Keratinocyte (primary cell): ENCODE measurements at regions not wholly inside any gene's neighbourhood (a gene's known extent, or its start where the extent isn't known, plus 50 kb on each side); places are given as distances from the start of the nearest gene placed in this dataset.

Experiments used
- DNase-seq: peaks from one replicate; pipeline ENCODE4 v3.0.0-alpha.2; 2011; ENCODE audit warnings: low read depth, missing footprints, low spot score
- FAIRE-seq: peaks from 2 replicates; lab custom pipeline; 2011; peaks lifted over from hg19 to GRCh38; lab: Jason Lieb, UNC
- H2AFZ ChIP-seq: 2 replicates; pipeline ENCODE4 v1.6.0; 2012; ENCODE audit warnings: low read length, control low read depth, inconsistent platforms; ENCODE audit not compliant: control insufficient read depth
- H3K27ac ChIP-seq: 2 replicates; pipeline ENCODE4 v1.5.1; 2011; ENCODE audit warnings: low read length; ENCODE audit not compliant: control insufficient read depth, insufficient read depth
- H3K27me3 ChIP-seq: 3 replicates; pipeline ENCODE4 v1.6.0; 2011; ENCODE audit warnings: low read length; ENCODE audit not compliant: control insufficient read depth, insufficient read depth; ENCODE audit errors: extremely low read depth
- H3K36me3 ChIP-seq, 2 experiments: 2 replicates in 1 of 2; 3 replicates in 1 of 2; pipeline ENCODE4 v1.5.1; 2011; ENCODE audit warnings: low read length in 2 of 2, mild to moderate bottlenecking in 1 of 2; ENCODE audit not compliant: control insufficient read depth in 2 of 2, insufficient read depth in 2 of 2; ENCODE audit errors: extremely low read depth in 1 of 2
- H3K4me1 ChIP-seq: 3 replicates; pipeline ENCODE4 v1.5.1; 2011; ENCODE audit warnings: low read length; ENCODE audit not compliant: control insufficient read depth, insufficient read depth; ENCODE audit errors: extremely low read depth
- H3K4me2 ChIP-seq: 3 replicates; pipeline ENCODE4 v1.6.0; 2011; ENCODE audit warnings: low read depth, low read length; ENCODE audit not compliant: control insufficient read depth, insufficient read depth; ENCODE audit errors: extremely low read depth
- H3K4me3 ChIP-seq, 3 experiments: fragments of 200-600 bp in 1 of 3; sonication (generic) in 1 of 3; 2 replicates in 2 of 3; 3 replicates in 1 of 3; pipeline ENCODE4 v1.5.1; 2011 to 2016; ENCODE audit warnings: low read length in 3 of 3, mild to moderate bottlenecking in 3 of 3, control low read depth in 2 of 3, inconsistent platforms in 1 of 3, low read depth in 1 of 3, mixed read lengths in 1 of 3, mixed run types in 1 of 3, moderate library complexity in 1 of 3; ENCODE audit not compliant: control insufficient read depth in 2 of 3, insufficient read depth in 2 of 3; ENCODE audit errors: extremely low read depth in 1 of 3
- H3K79me2 ChIP-seq: 2 replicates; pipeline ENCODE4 v1.6.0; 2012; ENCODE audit warnings: low read length; ENCODE audit not compliant: control insufficient read depth, insufficient read depth
- H3K9ac ChIP-seq: 3 replicates; pipeline ENCODE4 v1.6.0; 2011; ENCODE audit warnings: low read length; ENCODE audit not compliant: control insufficient read depth, insufficient read depth; ENCODE audit errors: extremely low read depth
- H3K9me1 ChIP-seq: 3 replicates; pipeline ENCODE4 v1.6.0; 2011; ENCODE audit warnings: low read length; ENCODE audit not compliant: control insufficient read depth, insufficient read depth; ENCODE audit errors: extremely low read depth
- H3K9me3 ChIP-seq: 2 replicates; pipeline ENCODE4 v1.5.1; 2012; ENCODE audit warnings: low read depth, low read length; ENCODE audit not compliant: control insufficient read depth
- H4K20me1 ChIP-seq: 3 replicates; pipeline ENCODE4 v1.6.0; 2011; ENCODE audit warnings: low read length; ENCODE audit not compliant: control insufficient read depth, insufficient read depth; ENCODE audit errors: extremely low read depth
- CTCF ChIP-seq, 3 experiments: IDR thresholded peaks in 1 of 3; conservative IDR thresholded peaks in 1 of 3; optimal IDR thresholded peaks in 1 of 3; 2 replicates in 2 of 3; 3 replicates in 1 of 3; pipeline versions ENCODE3 to v1.5.1; 2011; ENCODE audit warnings: low read length in 3 of 3, mild to moderate bottlenecking in 3 of 3, moderate library complexity in 2 of 3, control low read depth in 1 of 3, inconsistent platforms in 1 of 3; ENCODE audit not compliant: insufficient read depth in 2 of 3; ENCODE audit errors: extremely low read depth in 1 of 3
- EZH2 ChIP-seq: IDR thresholded peaks from one replicate; pipeline ENCODE4 v1.6.1; 2012; ENCODE audit warnings: inconsistent platforms, mild to moderate bottlenecking, low read length, moderate library complexity
- dilution Hi-C: fragments of 300-500 bp; cut with MboI; formaldehyde crosslinking; loops from one replicate; pipeline ENCODE4 v1.7.0; 2020; ENCODE audit warnings: low sequenced_read_pairs; ENCODE audit not compliant: extremely low pct_ligation_motif_present

- no peak overlapping the region for H2AFZ ChIP-seq
- dilution Hi-C loops = no loop called here
These were observed 247.4 kb downstream of the GPAM start for GRCh38 chr10:111936143-111936542.

GRCh38 chr10:111944331-111944730, 239.2 kb downstream of the GPAM start:
- no peaks in the 10 kb centered on the region for H3K27me3 ChIP-seq
- H4K20me1 ChIP-seq = no peaks in the 10 kb centered on the region
- no peaks in the 10 kb centered on the region for H3K4me1 ChIP-seq
- H2AFZ ChIP-seq = no peak overlapping the region
- H3K4me3 ChIP-seq = no peak overlapping the region
- dilution Hi-C loops = no loop called here
- no peaks in the 10 kb centered on the region for H3K9me3 ChIP-seq
- DNase-seq (no peak), FAIRE-seq (no peak)
- no peak overlapping the region for H3K4me2 ChIP-seq
- no peaks in the 10 kb centered on the region for H3K9me1 ChIP-seq
- no peak for TF ChIP-seq CTCF (optimal IDR thresholded peaks at IDR 0.05 in 1 of 3, IDR thresholded peaks at IDR 0.05 in 1 of 3, conservative IDR thresholded peaks at IDR 0.05 in 1 of 3; ENCODE audit: extremely low read depth in 1 of 3, insufficient read depth in 2 of 3, low read length in 3 of 3)
- TF ChIP-seq EZH2 = no peak
- H3K27ac ChIP-seq = no peak overlapping the region
- H3K9ac ChIP-seq = no peak overlapping the region
- H3K79me2 ChIP-seq = no peaks in the 10 kb centered on the region
- H3K36me3 ChIP-seq = no peaks in the 10 kb centered on the region

More at GRCh38 chr10:111936143-111936542, 247.4 kb downstream of the GPAM start:
- Histone ChIP-seq H3K9me1 (no peaks in the 10 kb centered on the region), H3K4me1 (no peaks in the 10 kb centered on the region), H3K36me3 (no peaks in the 10 kb centered on the region), H3K9ac (no peak overlapping the region), H3K4me3 (no peak overlapping the region), H3K4me2 (no peak overlapping the region), H3K79me2 (no peaks in the 10 kb centered on the region), H3K27me3 (no peaks in the 10 kb centered on the region), H3K9me3 (no peaks in the 10 kb centered on the region), H4K20me1 (no peaks in the 10 kb centered on the region), H3K27ac (no peak overlapping the region)
- no peak for FAIRE-seq
- no peak for DNase-seq
- TF ChIP-seq EZH2 = no peak
- no peak for TF ChIP-seq CTCF (optimal IDR thresholded peaks at IDR 0.05 in 1 of 3, IDR thresholded peaks at IDR 0.05 in 1 of 3, conservative IDR thresholded peaks at IDR 0.05 in 1 of 3; ENCODE audit: extremely low read depth in 1 of 3, insufficient read depth in 2 of 3, low read length in 3 of 3)
